ENCODE measurements at regions not wholly inside any gene's neighbourhood (a gene's known extent, or its start where the extent isn't known, plus 50 kb on each side); places are given as distances from the start of the nearest gene placed in this dataset.
"Not testable (repeated sequence)": the region's sequence is repeated elsewhere in the genome, so short reads cannot be mapped to it uniquely, and the experiment has no call there.

DNA sequence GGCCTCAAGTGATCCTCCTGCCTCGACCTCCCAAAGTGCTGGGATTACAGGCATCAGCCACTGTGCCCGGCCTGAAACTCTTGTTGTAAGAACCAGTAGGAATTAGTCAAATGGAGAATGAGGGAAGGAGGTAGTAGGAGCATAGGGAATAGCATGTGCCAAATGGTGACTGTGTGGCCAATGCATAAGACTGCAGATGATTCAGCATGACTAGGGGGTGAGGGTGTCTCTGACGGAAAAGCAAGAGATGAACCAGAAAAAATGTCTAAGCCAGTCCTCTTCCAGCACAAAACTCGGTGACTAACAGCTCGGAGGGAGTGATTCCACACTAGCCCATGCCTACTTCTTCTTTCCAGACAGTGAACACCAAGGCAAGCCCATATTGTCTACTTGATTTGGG, 58.2 kb upstream of the DUSP21 start:
- CTCF ChIA-PET = no interaction called here
- POLR2A ChIA-PET = no interaction called here
- H3K4me3 ChIP-seq (ENCODE audit: low read depth, low read length) = no peak overlapping the region
- TF ChIP-seq, protein P1, sequence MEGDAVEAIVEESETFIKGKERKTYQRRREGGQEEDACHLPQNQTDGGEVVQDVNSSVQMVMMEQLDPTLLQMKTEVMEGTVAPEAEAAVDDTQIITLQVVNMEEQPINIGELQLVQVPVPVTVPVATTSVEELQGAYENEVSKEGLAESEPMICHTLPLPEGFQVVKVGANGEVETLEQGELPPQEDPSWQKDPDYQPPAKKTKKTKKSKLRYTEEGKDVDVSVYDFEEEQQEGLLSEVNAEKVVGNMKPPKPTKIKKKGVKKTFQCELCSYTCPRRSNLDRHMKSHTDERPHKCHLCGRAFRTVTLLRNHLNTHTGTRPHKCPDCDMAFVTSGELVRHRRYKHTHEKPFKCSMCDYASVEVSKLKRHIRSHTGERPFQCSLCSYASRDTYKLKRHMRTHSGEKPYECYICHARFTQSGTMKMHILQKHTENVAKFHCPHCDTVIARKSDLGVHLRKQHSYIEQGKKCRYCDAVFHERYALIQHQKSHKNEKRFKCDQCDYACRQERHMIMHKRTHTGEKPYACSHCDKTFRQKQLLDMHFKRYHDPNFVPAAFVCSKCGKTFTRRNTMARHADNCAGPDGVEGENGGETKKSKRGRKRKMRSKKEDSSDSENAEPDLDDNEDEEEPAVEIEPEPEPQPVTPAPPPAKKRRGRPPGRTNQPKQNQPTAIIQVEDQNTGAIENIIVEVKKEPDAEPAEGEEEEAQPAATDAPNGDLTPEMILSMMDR (IDR thresholded peaks at IDR 0.05; ENCODE audit: insufficient read depth, low read length, missing control alignments) = no peak
- DNase-seq (ENCODE audit: low read depth, low spot score) = peak; percentile 28

DNA sequence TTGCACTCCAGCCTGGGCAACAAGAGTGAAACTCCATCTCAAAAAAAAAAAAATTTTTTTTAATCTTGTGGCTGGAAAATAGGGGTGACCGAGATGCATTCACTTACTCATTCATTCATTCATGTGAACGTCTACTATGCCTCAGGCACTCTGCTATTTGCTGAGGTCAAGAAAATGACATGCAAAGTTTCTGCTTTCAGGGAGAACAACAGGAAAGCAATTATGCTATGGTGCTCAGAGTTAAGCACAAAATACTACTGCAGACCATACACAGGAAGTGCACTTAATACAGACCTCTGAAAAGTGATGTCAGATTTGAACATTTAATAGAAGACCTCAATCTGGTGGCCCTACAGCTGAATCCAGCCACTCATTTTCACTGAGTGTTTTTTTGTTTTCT, 59.6 kb upstream of the DUSP21 start:
- POLR2A ChIA-PET = no interaction called here
- H3K4me3 ChIP-seq (ENCODE audit: low read depth, low read length) = no peak overlapping the region
- TF ChIP-seq, protein P1 (IDR thresholded peaks at IDR 0.05; ENCODE audit: insufficient read depth, low read length, missing control alignments) = no peak
- CTCF ChIA-PET = no interaction called here
- DNase-seq (ENCODE audit: low read depth, low spot score) = no peak

DNA sequence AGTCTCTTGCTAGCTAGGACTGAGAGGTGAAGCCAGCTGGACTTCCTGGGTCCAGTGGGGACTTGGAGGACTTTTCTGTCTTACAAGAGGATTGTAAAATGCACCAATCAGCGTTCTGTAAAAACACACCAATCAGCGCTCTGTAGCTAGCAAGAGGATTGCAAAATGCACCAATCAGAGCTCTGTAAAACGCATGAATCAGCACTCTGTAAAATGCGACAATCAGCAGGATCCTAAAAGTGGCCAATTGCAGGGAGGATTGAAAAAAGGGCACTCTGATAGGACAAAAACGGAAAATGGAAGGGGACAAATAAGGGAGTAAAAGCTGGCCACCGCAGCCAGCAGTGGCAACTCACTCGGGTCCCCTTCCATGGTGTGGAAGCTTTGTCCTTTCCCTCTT, 65.6 kb upstream of the DUSP21 start:
- ChIA-PET POLR2A (no interaction called here), CTCF (no interaction called here)
- no peak overlapping the region for H3K4me3 ChIP-seq (ENCODE audit: low read depth, low read length)
- no peak for DNase-seq (ENCODE audit: low read depth, low spot score)
- TF ChIP-seq, protein P1 (IDR thresholded peaks at IDR 0.05; ENCODE audit: insufficient read depth, low read length, missing control alignments) = no peak

DNA sequence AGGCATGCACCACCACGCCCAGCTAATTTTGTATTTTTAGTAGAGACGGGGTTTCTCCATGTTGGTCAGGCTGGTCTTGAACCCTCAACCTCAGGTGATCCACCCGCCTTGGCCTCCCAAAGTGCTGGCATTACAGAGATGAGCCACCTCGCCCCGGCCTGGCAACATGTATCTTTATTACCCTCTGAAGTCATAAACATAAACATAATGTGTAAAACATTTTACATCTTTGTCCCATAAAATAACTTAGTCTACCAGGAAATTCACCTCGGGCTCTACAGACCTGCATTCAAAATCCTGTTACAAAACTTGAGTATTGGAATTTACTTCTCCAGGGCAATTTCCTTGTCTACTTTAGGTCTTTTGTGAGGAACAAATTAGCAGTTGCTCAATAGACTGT, 68.1 kb upstream of the DUSP21 start:
- no peak overlapping the region for H3K4me3 ChIP-seq (ENCODE audit: low read depth, low read length)
- ChIA-PET CTCF (no interaction called here), POLR2A (no interaction called here)
- TF ChIP-seq, protein P1 (IDR thresholded peaks at IDR 0.05; ENCODE audit: insufficient read depth, low read length, missing control alignments) = no peak
- DNase-seq (ENCODE audit: low read depth, low spot score) = no peak

- H3K4me3 ChIP-seq (ENCODE audit: low read depth, low read length); POLR2A ChIA-PET; CTCF ChIA-PET; DNase-seq (ENCODE audit: low read depth, low spot score): not testable (repeated sequence)
These were observed 69.8 kb upstream of the DUSP21 start for GRCh38 chrX:44774066-44774465.

GRCh38 chrX:44770121-44770520, 73.7 kb upstream of the DUSP21 start:
- TF ChIP-seq, protein P1 (IDR thresholded peaks at IDR 0.05; ENCODE audit: insufficient read depth, low read length, missing control alignments) = no peak
- ChIA-PET CTCF (no interaction called here), POLR2A (no interaction called here)
- no peak for DNase-seq (ENCODE audit: low read depth, low spot score)
- no peak overlapping the region for H3K4me3 ChIP-seq (ENCODE audit: low read depth, low read length)

- ChIA-PET CTCF (no interaction called here), POLR2A (no interaction called here)
- TF ChIP-seq, protein P1 (IDR thresholded peaks at IDR 0.05; ENCODE audit: insufficient read depth, low read length, missing control alignments) = no peak
- no peak for DNase-seq (ENCODE audit: low read depth, low spot score)
- H3K4me3 ChIP-seq (ENCODE audit: low read depth, low read length) = no peak overlapping the region
These were observed 76.5 kb upstream of the DUSP21 start for GRCh38 chrX:44767308-44767707.

Measured in AG04449 (cell line).